NCI-H2081 (cell line): ENCODE measurements at regions not wholly inside any gene's neighbourhood (a gene's known extent, or its start where the extent isn't known, plus 50 kb on each side); places are given as distances from the start of the nearest gene placed in this dataset.
"Not testable (repeated sequence)": the region's sequence is repeated elsewhere in the genome, so short reads cannot be mapped to it uniquely, and the experiment has no call there.

Source experiments
- DNase-seq, 2 experiments: peaks; one replicate each; lab custom pipeline; 2025; lab: John Stamatoyannopoulos, UW

DNA sequence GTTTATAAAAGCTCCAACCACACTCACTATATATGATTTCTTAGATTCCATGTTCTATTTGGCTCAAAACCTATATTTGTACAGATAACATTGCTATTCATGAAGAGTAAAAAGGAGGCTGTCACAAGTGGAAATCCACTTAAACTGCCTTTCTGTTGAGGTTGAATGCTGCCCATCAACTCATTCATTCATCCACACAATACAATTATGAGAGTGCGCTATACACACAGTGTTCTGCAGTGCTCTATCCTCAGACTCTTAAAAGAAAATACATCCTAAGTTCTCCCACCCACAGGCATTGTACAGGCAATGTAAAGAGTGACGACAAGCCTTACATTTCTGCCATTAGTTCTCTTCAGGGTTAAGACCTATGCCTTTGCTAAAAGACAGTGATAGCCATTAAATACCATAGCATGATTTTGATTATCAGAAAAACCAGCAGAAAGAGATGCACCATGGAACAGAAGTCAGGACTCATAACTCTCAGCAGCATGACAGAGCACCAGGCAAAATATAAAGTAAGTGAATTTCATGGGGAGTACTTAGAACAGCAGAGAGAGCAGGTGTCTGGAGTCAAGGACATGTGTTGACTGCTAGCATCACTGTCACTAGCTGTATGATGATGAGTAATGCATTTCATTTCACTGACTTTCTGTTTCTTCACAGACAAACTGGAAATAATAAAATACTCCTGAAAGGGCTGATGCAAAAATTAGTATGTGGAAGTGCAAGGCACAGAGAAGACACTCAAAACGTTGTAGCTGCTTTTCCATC, 218.0 kb downstream of the RBM26 start:
- peak in 1 of 2 experiments; percentile 2 for DNase-seq

DNA sequence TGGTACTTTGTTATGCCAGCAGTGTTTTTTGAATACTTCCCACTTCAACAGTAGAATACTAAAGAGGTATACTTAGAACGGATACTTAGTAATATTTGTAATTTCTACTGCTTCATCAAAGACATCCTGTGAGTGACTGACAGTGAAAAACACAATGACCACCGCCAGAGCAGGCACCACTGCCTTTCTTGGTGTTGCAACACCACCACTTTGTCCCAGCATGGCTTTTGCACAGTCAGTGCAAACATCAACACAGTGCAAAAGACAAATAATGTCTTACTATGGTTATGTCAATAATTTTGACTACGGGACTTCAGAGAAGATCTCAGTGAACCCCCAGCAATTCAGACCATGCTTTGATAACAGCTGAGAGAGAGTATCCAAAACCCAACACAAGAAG, 220.5 kb downstream of the RBM26 start:
- no peak for DNase-seq

DNA sequence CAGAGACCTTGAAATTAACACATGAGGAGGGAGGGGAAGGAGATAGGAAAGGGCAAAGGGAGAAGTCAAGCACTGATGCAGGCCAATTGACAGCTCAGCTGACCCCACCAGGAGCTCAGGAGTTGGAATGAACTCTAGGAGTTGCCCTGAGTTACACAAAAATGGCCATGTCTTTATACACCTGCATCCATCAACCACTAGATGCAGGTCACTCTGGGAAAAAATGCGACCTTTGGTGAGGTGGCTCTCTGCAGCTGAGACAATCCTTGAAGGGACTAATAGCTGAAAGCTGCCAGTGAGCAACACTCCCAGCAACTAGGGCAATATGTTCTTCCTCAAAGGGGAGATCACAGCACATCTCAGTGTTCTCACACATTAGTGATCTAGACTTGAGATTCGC, 222.8 kb downstream of the RBM26 start:
- DNase-seq = no peak

DNA sequence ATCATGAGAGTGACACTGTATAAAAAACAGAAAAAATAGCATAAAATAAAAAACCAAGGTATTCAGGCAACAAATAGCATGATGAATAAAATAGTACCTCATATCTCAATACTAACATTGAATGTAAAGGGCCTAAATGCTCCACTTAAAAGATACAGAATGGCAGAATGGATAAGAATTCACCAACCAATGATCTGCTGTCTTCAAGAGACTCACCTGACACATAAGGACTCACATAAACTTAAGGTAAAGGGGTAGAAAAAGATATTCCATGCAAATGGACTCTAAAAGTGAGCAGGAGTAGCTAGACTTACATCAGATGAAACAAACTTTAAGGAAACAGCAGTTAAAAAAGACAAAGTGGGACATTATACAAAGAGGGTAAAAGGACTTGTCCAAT, 232.4 kb downstream of the RBM26 start:
- not testable (repeated sequence) for DNase-seq

DNA sequence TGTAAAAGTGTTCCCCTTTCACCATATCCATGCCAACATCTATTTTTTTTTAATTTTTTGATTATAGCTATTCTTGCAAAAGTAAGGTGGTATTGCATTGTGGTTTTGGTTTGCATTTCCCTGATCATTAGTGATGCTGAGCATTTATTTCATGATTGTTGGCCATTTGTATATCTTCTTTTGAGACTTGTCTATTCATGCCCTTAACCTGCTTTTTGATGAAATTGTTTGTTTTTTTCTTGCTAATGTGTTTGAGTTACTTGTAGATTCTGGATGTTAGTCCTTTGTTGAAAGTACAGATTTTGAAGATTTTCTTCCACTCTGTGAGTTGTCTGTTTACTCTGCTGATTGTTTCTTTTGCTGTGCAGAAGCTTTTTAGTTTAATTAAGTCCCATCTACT, 233.1 kb downstream of the RBM26 start:
- DNase-seq = not testable (repeated sequence)

DNA sequence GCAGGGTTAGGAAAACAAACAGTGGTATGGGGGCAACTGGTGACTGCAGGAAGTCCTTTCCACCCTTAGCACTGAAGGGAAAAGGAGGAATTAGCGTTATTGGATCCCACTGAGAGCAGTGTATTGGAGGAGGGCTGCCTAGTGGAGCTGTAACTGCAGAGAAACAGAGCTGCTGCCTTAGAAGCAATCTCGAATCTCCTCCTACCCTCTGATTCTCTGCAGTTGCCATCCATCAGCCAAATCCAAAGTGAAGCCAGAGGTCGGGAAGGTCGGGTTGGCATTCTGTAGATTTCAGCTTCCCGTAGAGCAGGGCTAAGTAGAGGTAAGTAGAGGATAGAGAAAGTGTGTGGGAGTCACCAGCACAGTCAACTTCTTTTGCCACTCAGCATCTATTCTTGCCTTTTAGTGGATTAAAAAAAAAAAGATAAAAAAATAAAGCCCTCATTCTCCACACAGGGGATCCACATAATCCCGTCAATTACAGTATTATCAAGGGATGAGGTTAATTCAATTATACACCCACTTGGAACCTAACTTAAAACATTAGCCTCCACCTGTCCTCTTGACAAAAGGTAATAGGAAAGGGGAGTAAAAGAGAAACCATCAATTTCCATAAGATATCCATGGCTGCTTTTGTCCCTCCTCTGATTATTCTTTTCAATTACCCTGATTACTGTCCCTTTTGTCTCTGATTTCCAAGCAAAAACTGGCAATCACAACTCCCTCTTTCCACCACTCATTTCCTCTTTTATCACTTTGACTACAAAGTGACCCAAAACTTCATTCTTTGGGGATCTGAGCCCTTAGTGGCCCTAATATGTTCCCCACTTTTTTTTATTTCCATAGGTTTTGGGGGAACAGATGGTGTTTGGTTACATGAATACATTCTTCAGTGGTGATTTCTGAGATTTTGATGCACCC, 234.7 kb downstream of the RBM26 start:
- peak in 1 of 2 experiments; percentile 39 for DNase-seq

DNA sequence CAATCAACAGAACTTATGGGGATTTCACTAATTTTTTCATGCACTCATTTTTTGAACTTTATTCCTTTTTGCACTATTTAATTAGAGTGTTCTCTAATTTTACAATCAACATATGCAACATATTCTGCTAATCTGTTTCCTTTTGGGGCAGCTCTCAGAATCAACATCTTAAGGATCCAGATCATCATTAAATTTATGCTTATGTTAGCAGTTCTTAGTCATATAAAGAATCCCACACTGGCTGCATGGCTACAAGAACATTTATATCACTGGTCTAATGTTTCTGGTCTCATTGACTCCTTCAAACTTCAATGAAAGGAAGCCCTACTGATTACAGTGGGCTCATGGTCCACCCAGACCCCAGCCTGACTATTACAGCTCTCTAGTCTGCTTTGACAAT, 245.2 kb downstream of the RBM26 start:
- no peak for DNase-seq

DNA sequence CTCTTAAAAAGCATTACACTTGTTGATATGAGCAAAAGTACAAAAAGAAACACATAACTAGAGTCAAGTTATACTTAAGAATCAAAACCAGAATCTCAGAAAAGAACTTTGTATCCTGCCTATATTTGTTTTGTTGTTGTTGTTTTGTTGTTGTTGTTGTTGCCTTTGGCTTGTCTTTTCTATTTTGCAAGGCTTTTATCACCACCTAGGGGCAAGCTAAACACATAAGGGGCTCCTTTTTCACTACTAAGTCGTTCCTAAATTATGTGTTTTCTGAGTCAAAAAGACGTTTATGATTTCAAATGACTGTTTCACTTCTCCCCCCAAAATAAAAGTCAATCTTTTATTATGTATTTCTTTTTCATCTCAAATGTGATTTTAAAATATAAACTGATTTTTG, 250.2 kb downstream of the RBM26 start:
- DNase-seq = no peak

DNA sequence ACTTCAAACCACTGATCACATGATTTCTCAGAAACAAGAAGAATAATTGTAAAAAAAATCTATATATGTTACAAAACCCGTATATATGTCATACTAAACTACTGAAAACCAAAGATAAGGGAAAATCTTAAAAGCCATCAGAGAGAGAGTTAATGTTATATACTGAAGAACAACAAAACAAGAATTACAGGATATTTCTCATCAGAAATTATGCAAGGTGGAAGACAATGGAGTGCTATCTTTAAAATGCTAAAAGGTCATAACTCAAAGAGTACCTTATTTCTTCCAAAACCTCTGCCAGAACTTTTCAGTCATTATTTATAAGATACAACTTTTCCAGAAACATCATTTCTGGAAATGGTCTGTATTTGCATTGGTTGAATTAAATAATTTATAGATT, 256.8 kb downstream of the RBM26 start:
- no peak for DNase-seq

DNA sequence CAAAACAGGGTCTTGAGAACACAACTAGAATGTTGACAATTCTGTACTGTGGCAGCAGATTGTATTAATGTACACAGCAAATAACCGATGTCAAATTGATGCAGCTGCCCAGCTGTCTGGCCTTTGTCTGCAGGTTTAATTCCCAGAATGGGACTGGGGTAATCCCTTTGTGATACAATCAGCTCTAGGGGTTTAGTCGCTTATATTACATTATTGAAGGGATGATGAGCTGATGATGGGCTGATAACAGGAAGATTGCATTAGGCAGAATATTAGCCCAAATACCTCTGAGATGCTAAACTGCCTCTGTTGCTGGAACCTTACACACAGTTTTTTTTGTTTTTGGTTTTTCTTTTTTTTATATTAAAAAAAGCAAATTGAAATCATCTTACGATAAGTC, 265.0 kb downstream of the RBM26 start:
- peak in 1 of 2 experiments; percentile 6 for DNase-seq

DNA sequence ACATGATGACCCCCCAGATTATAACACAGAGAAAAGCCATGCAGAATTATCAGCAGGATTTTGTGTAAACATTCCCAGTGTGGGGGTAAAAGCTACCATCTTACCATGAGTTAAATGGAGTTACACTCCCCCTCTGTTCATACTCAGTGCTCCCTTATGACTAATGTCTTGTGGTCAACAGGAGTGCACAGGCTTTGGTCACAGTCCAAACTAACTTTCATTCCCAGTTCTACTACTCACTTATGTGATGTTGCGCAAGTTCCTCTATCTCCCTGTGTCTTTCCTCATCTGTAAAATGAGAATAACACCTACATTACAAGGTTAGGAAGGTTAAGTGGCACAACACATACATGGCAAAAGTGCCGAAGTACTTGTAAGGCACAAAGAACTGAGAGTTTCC, 277.9 kb downstream of the RBM26 start:
- DNase-seq = no peak

DNA sequence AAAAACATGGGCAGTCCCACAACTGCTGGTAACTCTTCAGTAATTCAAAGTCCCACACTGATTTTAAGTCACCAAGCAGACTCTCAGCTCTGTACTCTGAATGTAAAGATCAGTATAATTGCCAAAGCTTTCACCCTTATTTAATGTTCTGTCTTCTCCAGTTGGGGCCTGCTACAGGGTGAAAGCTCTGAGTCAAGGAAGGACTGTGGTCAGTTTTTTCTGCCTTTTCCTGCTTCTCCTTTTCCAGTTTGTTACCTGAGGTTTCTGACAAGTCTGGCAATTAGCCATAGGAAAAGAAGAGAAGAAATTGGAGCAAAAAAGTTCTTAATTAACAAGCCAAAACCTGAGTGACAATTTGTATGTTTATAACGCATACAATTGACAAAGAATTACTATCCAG, 279.3 kb downstream of the RBM26 start:
- DNase-seq = no peak

DNA sequence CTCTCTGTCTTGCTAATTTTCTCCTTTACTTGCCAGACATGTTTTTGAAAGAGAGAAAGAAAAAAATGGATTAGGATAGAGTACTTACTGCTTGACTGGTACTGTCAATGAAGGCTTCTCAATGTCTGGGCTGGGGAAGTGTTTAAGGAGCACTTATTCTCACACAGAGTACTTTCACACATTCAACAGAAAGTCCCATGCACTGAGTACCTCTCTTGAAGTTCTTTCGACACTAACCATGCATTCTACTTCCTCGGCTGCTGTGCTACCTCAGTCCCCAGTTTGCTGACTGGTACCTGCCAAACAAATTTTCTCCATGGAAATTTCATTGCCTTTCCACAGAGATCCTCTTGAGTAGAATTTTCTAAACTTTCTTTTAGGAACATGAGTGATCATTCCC, 281.9 kb downstream of the RBM26 start:
- no peak for DNase-seq

DNA sequence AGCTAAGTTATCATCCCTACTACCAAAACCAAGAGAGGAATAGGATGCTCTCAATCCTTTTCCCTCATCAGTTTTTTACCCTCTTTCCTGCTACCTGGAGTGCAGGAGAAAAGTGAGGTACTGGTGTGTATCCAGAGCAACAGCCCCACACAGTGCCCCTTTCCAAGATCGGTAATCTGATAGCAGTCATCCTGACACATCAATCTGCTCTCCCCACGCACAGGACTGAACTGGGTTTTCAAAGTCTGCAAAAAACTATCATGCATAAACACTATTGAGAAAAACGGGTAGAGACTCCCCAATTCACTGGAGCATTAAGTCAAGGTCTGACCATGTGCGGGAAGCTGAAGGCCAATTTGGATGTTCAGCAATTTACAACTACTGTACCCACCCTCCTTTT, 284.8 kb downstream of the RBM26 start:
- no peak for DNase-seq

DNA sequence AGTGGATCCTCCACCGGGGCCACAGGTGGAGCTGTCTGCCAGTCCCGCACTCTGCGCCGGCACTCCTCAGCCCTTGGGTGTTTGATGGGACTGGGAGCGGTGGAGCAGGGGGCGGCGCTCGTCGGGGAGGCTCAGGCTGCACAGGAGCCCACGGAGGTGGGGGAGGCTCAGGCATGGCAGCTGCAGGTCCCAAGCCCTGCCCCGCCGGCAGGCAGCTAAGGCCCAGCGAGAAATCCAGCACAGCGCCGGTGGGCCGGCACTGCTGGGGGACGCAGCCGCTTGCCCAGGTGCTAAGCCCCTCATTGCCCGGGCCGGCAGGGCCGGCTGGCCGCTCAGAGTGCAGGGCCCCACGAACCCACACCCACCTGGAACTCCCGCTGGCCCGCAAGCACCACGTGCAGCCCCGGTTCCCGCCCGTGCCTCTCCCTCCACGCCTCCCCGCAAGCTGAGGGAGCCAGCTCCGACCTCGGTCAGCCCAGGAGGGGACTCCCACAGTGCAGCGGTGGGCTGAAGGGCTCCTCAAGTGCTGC, 286.4 kb downstream of the RBM26 start:
- DNase-seq = no peak

DNA sequence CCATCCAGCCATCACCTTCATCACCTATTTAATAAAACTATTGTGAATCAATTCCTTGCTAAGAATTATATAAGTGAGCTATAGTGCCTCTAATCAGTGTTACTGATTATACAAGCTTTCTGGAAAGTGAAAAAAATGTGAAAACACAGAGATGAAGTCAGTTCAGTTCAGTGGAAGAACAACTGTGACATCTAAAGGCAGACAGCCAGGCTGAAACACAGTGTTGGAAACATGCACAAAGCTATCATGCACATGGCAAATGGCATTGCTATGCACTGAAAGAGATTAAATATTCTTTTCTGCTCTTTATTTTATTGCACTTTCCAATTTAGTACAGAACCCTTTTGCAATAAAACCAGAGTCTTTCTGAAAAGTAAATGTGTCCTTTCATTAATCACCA, 294.0 kb downstream of the RBM26 start:
- DNase-seq = no peak

DNA sequence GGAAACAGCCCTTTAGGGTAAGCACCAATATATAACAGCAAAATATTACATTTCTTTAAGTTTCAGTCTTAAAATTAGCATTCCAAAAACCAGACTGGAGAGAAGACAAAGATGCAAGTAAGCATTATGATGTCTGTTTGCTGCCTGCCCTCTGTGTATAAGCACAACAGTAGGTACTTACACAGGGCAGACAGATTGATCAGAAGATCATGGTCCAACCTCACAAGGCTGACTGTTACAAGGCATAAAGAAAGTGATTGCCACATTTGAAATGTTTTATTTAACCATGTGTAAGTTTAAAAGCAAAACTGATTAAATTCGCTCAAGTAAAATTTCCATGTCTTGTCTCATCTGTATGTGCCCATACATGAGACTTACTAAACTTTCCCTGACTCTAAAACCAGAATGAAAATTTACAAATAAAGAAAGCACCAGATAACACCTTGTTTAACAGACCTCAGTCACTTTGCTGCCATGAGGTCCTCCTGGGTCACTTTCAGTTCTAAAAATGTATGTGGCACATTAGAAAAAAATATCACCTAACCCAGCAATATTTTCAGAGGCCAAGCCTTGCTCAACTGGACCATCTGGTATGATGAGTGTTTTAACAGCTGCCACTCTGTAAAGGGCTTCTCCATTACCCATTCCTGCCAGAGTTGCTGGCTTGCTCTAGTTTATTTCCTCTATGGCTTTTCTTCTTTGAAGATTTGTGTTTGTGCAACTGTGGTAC, 297.0 kb downstream of the RBM26 start:
- DNase-seq = peak; percentile 44 to 89

DNA sequence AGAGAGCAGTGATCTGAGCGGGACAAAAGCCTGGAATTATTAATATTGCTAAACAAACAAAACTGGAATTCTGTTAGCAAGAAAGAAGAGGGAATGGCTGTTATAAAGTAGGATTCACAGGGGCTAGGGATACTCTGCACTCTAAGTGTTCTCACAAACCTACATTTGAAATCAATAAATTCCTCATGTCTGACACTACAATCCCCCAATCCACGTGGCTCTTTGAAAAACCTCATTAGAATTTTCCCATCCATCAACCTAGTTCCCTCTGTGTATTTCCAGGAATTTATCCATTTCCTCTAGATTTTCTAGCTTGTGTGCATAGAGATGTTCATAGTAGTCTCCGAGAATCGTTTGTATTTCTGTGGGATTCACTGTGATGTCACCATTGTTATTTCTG, 307.5 kb downstream of the RBM26 start:
- no peak for DNase-seq

DNA sequence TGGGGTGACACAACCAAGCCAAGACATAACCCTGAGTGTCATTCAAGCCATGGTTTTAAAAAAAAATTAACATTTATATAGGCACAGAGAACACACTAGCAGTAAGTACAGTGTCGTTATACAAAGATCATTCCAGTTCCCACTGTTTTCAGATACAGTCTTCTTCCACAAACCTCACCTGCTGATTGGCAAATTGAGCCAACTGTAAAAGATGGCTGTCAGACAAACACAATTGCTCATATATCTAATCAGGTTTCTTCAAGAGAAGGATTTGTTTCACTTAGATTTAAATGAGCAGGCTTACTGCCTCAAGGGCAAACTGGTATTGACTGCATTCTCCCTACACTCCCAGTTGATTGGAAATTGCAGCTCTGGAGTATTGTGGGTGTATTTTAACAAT, 308.9 kb downstream of the RBM26 start:
- DNase-seq = no peak

DNA sequence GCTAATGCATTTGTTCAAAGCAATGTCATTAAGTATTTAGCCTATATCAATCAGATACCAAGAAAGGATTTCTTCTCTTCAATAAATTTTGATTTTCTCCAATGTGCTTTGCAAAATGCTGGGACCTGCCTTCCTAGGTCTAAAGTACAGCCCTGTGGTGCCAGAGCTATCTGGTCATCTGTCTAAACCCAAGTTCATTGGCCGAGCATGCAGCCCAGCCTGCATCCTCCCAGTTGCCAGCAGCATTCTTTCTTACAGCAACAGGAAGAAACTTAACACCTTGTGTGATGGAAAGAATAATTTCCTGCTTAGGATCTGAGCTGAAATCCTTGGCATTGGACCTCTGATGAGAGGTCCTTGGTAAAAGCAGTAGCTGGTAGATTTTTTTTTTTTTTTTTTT, 310.0 kb downstream of the RBM26 start:
- DNase-seq = no peak

DNA sequence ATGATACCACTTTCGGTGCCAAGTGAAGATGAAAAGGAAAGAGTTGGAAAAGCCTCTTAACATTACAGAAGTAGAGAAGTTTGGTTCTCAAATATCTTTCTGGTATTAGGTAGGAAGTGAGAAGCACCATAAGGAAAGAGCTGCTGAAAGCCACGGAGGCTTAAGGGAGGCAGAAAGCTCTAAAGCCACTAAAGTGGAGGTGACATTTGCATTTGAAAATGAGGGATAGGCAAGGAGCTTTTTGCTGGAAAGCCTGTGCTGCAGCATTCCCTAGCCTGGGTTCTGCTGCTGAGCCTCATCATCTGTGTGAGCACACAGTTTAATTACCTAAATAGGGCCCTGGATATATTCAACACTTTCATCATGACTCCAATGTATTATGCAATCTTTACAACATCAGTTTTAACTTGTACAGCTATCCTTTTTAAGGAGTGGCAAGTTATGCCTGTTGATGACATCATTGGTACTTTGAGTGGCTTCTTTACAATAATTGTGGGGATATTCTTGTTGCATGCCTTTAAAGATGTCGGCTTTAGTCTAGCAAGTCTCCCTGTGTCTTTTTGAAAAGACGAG, 315.4 kb downstream of the RBM26 start:
- no peak for DNase-seq
